HCT116 (cell line): ENCODE measurements at regions not wholly inside any gene's neighbourhood (a gene's known extent, or its start where the extent isn't known, plus 50 kb on each side); places are given as distances from the start of the nearest gene placed in this dataset.

ENCODE experiments used
- ATAC-seq: fragments of 200-7000 bp; cut with Tn5 transposase; 2 replicates; pipeline ENCODE4 v1.9.1; 2020; ENCODE audit warnings: mild to moderate bottlenecking, moderate library complexity
- BruUV-seq: library from RNA; stranded (reverse); fragments of 400-500 nt; replicated peaks from 2 replicates; lab custom pipeline; 2021; lab: Mats Ljungman, UMichigan
- CTCF ChIA-PET: fragments of 300-600 bp; sonication (Branson Sonifier 250); formaldehyde crosslinking; loops from one replicate; lab custom pipeline; 2021; ENCODE audit warnings: antibody characterized with exemption; lab: Charles Lee
- POLR2A ChIA-PET: fragments of 300-600, 350-600 bp; sonication (Branson Sonifier 250); formaldehyde crosslinking; loops from one replicate; lab custom pipeline; 2021; ENCODE audit warnings: antibody characterized with exemption; lab: Charles Lee
- RAD21 ChIA-PET, 2 experiments: fragments of 300-600 bp; sonication (Branson Sonifier 250); formaldehyde crosslinking; loops; one replicate each; lab custom pipeline; 2023; ENCODE audit warnings: low total read pairs in 2 of 2; ENCODE audit not compliant: uncharacterized antibody in 2 of 2, unreplicated experiment in 2 of 2, low non-redundant PET in 1 of 2; lab: Charles Lee
- DNase-seq: peaks from one replicate; pipeline ENCODE4 v3.0.0-alpha.2; 2010; ENCODE audit warnings: low read depth, low spot score
- H2AFZ ChIP-seq: fragments of 200-600 bp; shearing (Covaris generic), sonication (generic); 2 replicates; pipeline ENCODE4 v1.6.1; 2017; ENCODE audit warnings: low read depth, mixed run types, mixed read lengths, antibody characterized with exemption, low read length; ENCODE audit not compliant: poor library complexity, severe bottlenecking
- H3K27ac ChIP-seq: 2 replicates; pipeline ENCODE4 v1.5.1; 2012; ENCODE audit warnings: low read depth, low read length
- H3K27me3 ChIP-seq: fragments of 200-600 bp; sonication (generic); 2 replicates; pipeline ENCODE4 v1.6.1; 2016; ENCODE audit warnings: mixed run types, low read length, mixed read lengths; ENCODE audit not compliant: insufficient read depth
- H3K36me3 ChIP-seq, 2 experiments: fragments of 200-500 bp in 1 of 2; fragments of 200-600 bp in 1 of 2; sonication (Bioruptor generic) in 1 of 2; sonication (generic) in 1 of 2; 2 replicates each; pipeline versions ENCODE4 v1.5.1 to v1.6.1; 2014 to 2016; ENCODE audit warnings: low read length in 2 of 2, inconsistent platforms in 1 of 2, mixed read lengths in 1 of 2, mixed run types in 1 of 2; ENCODE audit not compliant: insufficient read depth in 2 of 2, control insufficient read depth in 1 of 2
- H3K4me1 ChIP-seq, 2 experiments: fragments of 200-600 bp in 1 of 2; sonication (generic) in 1 of 2; 2 replicates each; pipeline versions ENCODE4 v1.5.1 to v1.6.1; 2012 to 2017; ENCODE audit warnings: low read length in 2 of 2, inconsistent platforms in 1 of 2, mild to moderate bottlenecking in 1 of 2, mixed read lengths in 1 of 2, mixed run types in 1 of 2, moderate library complexity in 1 of 2; ENCODE audit not compliant: insufficient read depth in 2 of 2, control insufficient read depth in 1 of 2
- H3K4me2 ChIP-seq: fragments of 200-600 bp; sonication (generic); 2 replicates; pipeline ENCODE4 v1.6.1; 2017; ENCODE audit warnings: mixed run types, low read length, mixed read lengths
- H3K4me3 ChIP-seq, 2 experiments: fragments of 200-600 bp in 1 of 2; sonication (generic) in 1 of 2; replicated peaks in 1 of 2; 2 replicates each; pipeline ENCODE4 v1.5.1; 2011 to 2016; ENCODE audit warnings: low read length in 2 of 2, control low read depth in 1 of 2, low read depth in 1 of 2, mild to moderate bottlenecking in 1 of 2, mixed read lengths in 1 of 2, mixed run types in 1 of 2
- H3K79me2 ChIP-seq: fragments of 200-600 bp; sonication (generic); 2 replicates; pipeline ENCODE4 v1.6.1; 2017; ENCODE audit warnings: mild to moderate bottlenecking, mixed run types, low read length, moderate library complexity, mixed read lengths; ENCODE audit not compliant: insufficient read depth
- H3K9ac ChIP-seq: fragments of 200-600 bp; sonication (generic); 2 replicates; pipeline ENCODE4 v1.6.1; 2016; ENCODE audit warnings: low read length, mixed read lengths
- H3K9me2 ChIP-seq: fragments of 200-600 bp; sonication (generic), shearing (Covaris generic); 2 replicates; pipeline ENCODE4 v1.6.1; 2017; ENCODE audit warnings: mixed run types, mild to moderate bottlenecking, moderate library complexity; ENCODE audit not compliant: insufficient read depth
- H3K9me3 ChIP-seq, 2 experiments: fragments of 200-500 bp in 1 of 2; fragments of 200-600 bp in 1 of 2; sonication (Bioruptor generic) in 1 of 2; sonication (generic) in 1 of 2; 2 replicates each; pipeline ENCODE4 v1.6.1; 2014 to 2017; ENCODE audit warnings: low read length in 2 of 2, mixed read lengths in 2 of 2, inconsistent platforms in 1 of 2, low read depth in 1 of 2, mild to moderate bottlenecking in 1 of 2, mixed run types in 1 of 2, moderate library complexity in 1 of 2; ENCODE audit not compliant: control insufficient read depth in 1 of 2, insufficient read depth in 1 of 2
- H4K20me1 ChIP-seq: fragments of 200-600 bp; sonication (generic), shearing (Covaris generic); 2 replicates; pipeline ENCODE4 v1.6.1; 2017; ENCODE audit warnings: mixed run types, mild to moderate bottlenecking, moderate library complexity; ENCODE audit not compliant: insufficient read depth
- CBX3 ChIP-seq: IDR thresholded peaks from 2 replicates; pipeline ENCODE4 v1.6.1; 2012; ENCODE audit warnings: low read depth
- CEBPB ChIP-seq: IDR thresholded peaks from 2 replicates; pipeline ENCODE4 v1.6.1; 2012; ENCODE audit warnings: low read depth
- EGR1 ChIP-seq: IDR thresholded peaks from 2 replicates; pipeline ENCODE4 v1.6.1; 2012; ENCODE audit warnings: low read depth
- EZH2phosphoT487 ChIP-seq: fragments of 200-600 bp; IDR thresholded peaks from 2 replicates; pipeline ENCODE4 v1.6.1; 2018; ENCODE audit warnings: antibody characterized with exemption, borderline replicate concordance
- FOSL1 ChIP-seq: IDR thresholded peaks from 2 replicates; pipeline ENCODE4 v1.6.1; 2012; ENCODE audit warnings: low read depth
- MAX ChIP-seq: IDR thresholded peaks from 2 replicates; pipeline ENCODE4 v1.6.1; 2012
- SP1 ChIP-seq: IDR thresholded peaks from 2 replicates; pipeline ENCODE4 v1.6.1; 2012; ENCODE audit warnings: low read depth
- SRF ChIP-seq: IDR thresholded peaks from 2 replicates; pipeline ENCODE4 v1.6.1; 2012; ENCODE audit warnings: low read depth
- TCF7L2 ChIP-seq: IDR thresholded peaks from 2 replicates; pipeline ENCODE4 v1.7.0; 2011; ENCODE audit warnings: borderline replicate concordance, inconsistent platforms; ENCODE audit not compliant: insufficient read depth, insufficient read length; ENCODE audit errors: extremely low read depth
- YY1 ChIP-seq: IDR thresholded peaks from 2 replicates; pipeline ENCODE4 v1.6.1; 2011; ENCODE audit warnings: low read length, low read depth, moderate library complexity, mild to moderate bottlenecking; ENCODE audit not compliant: insufficient replicate concordance; ENCODE audit errors: extremely low read depth
- ZBTB33 ChIP-seq: IDR thresholded peaks from 2 replicates; pipeline ENCODE4 v1.6.1; 2011; ENCODE audit warnings: mild to moderate bottlenecking, low read length, moderate library complexity; ENCODE audit not compliant: insufficient replicate concordance; ENCODE audit errors: extremely low read depth
- intact Hi-C: fragments of 100-400 bp; cut with micrococcal nuclease; formaldehyde crosslinking; loops from 2 replicates; pipeline ENCODE4 v1.10.0; 2022
- TF ChIP-seq, protein P1 (sequence below): IDR thresholded peaks from 2 replicates; pipeline ENCODE4 v1.6.1; 2012; ENCODE audit warnings: low read depth
- TF ChIP-seq, protein P2 (sequence below): IDR thresholded peaks from 2 replicates; pipeline ENCODE4 v1.6.1; 2012

DNA sequence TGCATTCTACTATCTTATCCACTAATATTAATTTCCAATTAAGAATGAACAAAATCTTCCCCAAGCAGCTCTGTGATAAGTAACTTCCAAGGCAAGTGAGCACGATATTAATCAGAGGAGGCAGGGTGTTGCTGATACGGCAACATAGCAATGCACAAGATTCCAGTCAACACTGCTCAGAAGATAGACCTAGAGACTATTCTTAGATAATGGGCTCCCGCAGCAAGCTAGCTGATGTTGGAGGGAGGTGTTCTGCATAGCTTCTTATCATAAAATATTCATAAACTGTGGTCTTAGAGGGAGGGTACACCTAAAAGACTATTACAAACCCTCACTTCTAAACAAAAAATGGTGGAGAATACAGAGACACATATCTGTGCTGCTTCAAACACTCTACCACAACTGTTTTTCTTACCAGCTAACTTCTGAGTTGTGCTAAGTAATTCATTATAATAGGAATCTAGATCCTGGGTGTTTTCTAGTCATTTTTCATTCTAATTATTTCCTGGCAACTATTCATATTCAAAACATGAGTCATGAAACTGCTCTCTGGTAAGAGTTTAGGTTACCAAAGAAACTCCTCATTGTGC is 382.0 kb upstream of the SOX14 start:
- RAD21 ChIA-PET = no interaction called here
- intact Hi-C loops = no loop called here
- Histone ChIP-seq H3K27me3 (no peaks in the 10 kb centered on the region), H3K27ac (no peak overlapping the region), H3K4me2 (no peak overlapping the region), H3K9me2 (no peaks in the 10 kb centered on the region), H3K79me2 (no peaks in the 10 kb centered on the region), H2AFZ (no peak overlapping the region), H3K4me1 (no peaks in the 10 kb centered on the region), H4K20me1 (no peaks in the 10 kb centered on the region), H3K9me3 (no peaks in the 10 kb centered on the region), H3K4me3 (no peak overlapping the region), H3K9ac (no peak overlapping the region), H3K36me3 (no peaks in the 10 kb centered on the region)
- POLR2A ChIA-PET = no interaction called here
- CTCF ChIA-PET = no interaction called here
- BruUV-seq = no TSS peak
- TF ChIP-seq SRF (no peak), TCF7L2 (no peak), MAX (no peak), SP1 (no peak), CBX3 (no peak)
- ATAC-seq (no peak), DNase-seq (no peak)

DNA sequence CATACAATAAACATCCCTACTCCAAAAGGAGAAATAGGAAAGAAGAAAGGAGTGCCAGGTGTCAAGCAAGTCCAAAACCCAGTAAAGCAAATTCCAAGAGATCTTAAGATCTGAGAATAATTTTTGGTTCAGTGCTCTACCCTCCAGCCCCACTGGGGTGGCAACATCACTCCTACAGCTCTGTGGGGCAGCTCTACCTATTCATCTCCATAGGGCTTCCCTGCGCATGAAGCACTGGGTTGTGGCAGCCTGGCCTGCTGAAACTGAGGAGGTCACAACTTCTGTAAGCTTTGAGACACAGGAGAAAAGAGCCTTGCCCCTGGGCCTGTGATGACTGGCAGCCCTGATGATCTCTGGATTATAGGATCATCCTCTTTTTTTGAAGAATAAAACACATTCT is 378.2 kb upstream of the SOX14 start:
- no peak for ATAC-seq
- no peak overlapping the region for H3K4me2 ChIP-seq
- no peaks in the 10 kb centered on the region for H3K36me3 ChIP-seq
- no peaks in the 10 kb centered on the region for H3K27me3 ChIP-seq
- H3K4me1 ChIP-seq = no peaks in the 10 kb centered on the region
- no TSS peak for BruUV-seq
- H2AFZ ChIP-seq = no peak overlapping the region
- no peaks in the 10 kb centered on the region for H3K9me3 ChIP-seq
- no peak for TF ChIP-seq YY1
- TF ChIP-seq EZH2phosphoT487 = no peak
- no peak for TF ChIP-seq SP1
- TF ChIP-seq EGR1 = no peak
- no peak for TF ChIP-seq FOSL1
- TF ChIP-seq ZBTB33 = no peak
- TF ChIP-seq, protein P1, sequence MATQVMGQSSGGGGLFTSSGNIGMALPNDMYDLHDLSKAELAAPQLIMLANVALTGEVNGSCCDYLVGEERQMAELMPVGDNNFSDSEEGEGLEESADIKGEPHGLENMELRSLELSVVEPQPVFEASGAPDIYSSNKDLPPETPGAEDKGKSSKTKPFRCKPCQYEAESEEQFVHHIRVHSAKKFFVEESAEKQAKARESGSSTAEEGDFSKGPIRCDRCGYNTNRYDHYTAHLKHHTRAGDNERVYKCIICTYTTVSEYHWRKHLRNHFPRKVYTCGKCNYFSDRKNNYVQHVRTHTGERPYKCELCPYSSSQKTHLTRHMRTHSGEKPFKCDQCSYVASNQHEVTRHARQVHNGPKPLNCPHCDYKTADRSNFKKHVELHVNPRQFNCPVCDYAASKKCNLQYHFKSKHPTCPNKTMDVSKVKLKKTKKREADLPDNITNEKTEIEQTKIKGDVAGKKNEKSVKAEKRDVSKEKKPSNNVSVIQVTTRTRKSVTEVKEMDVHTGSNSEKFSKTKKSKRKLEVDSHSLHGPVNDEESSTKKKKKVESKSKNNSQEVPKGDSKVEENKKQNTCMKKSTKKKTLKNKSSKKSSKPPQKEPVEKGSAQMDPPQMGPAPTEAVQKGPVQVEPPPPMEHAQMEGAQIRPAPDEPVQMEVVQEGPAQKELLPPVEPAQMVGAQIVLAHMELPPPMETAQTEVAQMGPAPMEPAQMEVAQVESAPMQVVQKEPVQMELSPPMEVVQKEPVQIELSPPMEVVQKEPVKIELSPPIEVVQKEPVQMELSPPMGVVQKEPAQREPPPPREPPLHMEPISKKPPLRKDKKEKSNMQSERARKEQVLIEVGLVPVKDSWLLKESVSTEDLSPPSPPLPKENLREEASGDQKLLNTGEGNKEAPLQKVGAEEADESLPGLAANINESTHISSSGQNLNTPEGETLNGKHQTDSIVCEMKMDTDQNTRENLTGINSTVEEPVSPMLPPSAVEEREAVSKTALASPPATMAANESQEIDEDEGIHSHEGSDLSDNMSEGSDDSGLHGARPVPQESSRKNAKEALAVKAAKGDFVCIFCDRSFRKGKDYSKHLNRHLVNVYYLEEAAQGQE = no peak
- no peak for TF ChIP-seq CEBPB
- no peak for TF ChIP-seq CBX3
- TF ChIP-seq TCF7L2 = no peak
- TF ChIP-seq, protein P2, sequence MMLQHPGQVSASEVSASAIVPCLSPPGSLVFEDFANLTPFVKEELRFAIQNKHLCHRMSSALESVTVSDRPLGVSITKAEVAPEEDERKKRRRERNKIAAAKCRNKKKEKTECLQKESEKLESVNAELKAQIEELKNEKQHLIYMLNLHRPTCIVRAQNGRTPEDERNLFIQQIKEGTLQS = no peak
- ChIA-PET CTCF (no interaction called here), POLR2A (no interaction called here), RAD21 (no interaction called here)
- H3K27ac ChIP-seq = no peak overlapping the region
- H4K20me1 ChIP-seq = no peaks in the 10 kb centered on the region
- no peaks in the 10 kb centered on the region for H3K9me2 ChIP-seq
- no peak for DNase-seq
- no peak overlapping the region for H3K9ac ChIP-seq
- no peak overlapping the region for H3K4me3 ChIP-seq
- H3K79me2 ChIP-seq = no peaks in the 10 kb centered on the region
- intact Hi-C loops = no loop called here
